Glutamatergic neuron (in vitro differentiated cells): ENCODE measurements at regions not wholly inside any gene's neighbourhood (a gene's known extent, or its start where the extent isn't known, plus 50 kb on each side); places are given as distances from the start of the nearest gene placed in this dataset.

Experiments
- DNase-seq: peaks from one replicate; pipeline ENCODE4 v3.0.0; 2022
- H3K27ac Mint-ChIP-seq: one replicate; pipeline ENCODE4 v1.8.0; 2020; ENCODE audit warnings: mild to moderate bottlenecking, mixed read lengths, inconsistent platforms; ENCODE audit not compliant: unreplicated experiment
- H3K27me3 Mint-ChIP-seq: one replicate; pipeline ENCODE4 v1.8.0; 2020; ENCODE audit warnings: mild to moderate bottlenecking, moderate library complexity, mixed read lengths, inconsistent platforms; ENCODE audit not compliant: unreplicated experiment
- H3K36me3 Mint-ChIP-seq: one replicate; pipeline ENCODE4 v1.8.0; 2020; ENCODE audit warnings: mild to moderate bottlenecking, mixed read lengths, inconsistent platforms; ENCODE audit not compliant: unreplicated experiment
- H3K4me1 Mint-ChIP-seq: one replicate; pipeline ENCODE4 v1.8.0; 2020; ENCODE audit warnings: mild to moderate bottlenecking, low read depth, mixed read lengths, inconsistent platforms; ENCODE audit not compliant: unreplicated experiment
- H3K4me3 Mint-ChIP-seq: one replicate; pipeline ENCODE4 v1.8.0; 2020; ENCODE audit warnings: mild to moderate bottlenecking, mixed read lengths, inconsistent platforms; ENCODE audit not compliant: unreplicated experiment
- H3K9me3 Mint-ChIP-seq: one replicate; pipeline ENCODE4 v1.8.0; 2020; ENCODE audit warnings: mild to moderate bottlenecking, moderate library complexity, mixed read lengths, inconsistent platforms; ENCODE audit not compliant: unreplicated experiment
- CTCF ChIP-seq: fragments of 200-600 bp; sonication (generic); IDR thresholded peaks from one replicate; pipeline ENCODE4 v1.5.0; 2021; ENCODE audit not compliant: partially characterized antibody, unreplicated experiment

DNA sequence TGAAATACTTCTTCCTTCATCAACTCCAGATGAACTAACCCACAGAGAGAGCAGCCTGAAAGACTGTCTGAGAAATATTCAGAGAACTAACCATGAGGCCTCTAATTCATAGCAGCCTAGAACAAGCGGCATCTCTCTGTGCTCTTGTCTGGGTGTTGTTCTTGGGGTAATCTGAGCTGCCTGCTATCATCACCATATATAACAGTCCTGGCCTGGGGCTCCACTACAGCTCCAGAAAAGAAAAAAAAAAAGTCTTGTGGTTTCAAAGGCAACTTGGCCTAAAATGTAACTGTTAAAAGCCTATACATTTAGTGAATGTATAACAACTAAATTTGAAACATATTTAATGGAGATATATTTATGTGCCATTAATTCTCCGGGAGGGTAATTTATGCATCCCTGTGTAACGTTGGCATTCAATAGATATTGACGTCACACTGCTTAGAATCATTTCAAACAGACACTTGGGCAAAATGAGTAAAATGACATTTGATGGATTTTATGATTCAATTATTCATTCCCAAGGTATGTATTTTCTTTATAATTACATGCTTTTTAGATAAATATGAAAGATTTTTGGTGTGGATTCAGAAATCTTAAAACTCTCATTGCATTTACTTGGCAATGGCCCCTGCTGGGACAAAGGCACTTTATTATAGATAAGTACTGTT, 294.3 kb downstream of the HRH4 start:
- Mint-ChIP-seq H3K36me3 (no peaks in the 10 kb centered on the region), H3K27ac (no peak overlapping the region), H3K27me3 (no peaks in the 10 kb centered on the region), H3K9me3 (peaks cover 2% of the 10 kb centered on the region), H3K4me3 (no peak overlapping the region), H3K4me1 (no peaks in the 10 kb centered on the region)
- no peak for DNase-seq
- TF ChIP-seq CTCF, result no peak

DNA sequence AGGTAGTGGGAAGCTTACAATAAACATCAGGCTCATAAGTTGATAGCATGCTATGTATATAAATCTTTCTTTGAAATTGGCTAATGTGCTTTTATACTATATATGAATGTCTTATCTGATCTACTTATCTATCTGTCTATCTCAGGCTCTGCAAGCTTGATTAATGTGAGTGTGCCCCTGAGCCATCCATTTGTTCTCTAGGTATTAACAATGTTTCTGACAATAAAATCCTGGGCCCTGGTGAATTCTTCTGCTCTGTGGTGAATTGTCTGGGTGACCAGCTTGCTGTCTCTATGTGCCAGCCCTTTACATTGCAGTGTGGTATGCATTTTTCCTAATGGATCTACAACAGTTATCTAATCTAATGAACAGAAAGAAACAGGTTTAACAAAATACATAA, 295.9 kb downstream of the HRH4 start:
- Mint-ChIP-seq H3K27ac (no peak overlapping the region), H3K4me3 (no peak overlapping the region), H3K4me1 (no peaks in the 10 kb centered on the region), H3K36me3 (peaks cover 3% of the 10 kb centered on the region), H3K9me3 (peaks cover 3% of the 10 kb centered on the region), H3K27me3 (no peaks in the 10 kb centered on the region)
- no peak for TF ChIP-seq CTCF
- DNase-seq, result no peak

DNA sequence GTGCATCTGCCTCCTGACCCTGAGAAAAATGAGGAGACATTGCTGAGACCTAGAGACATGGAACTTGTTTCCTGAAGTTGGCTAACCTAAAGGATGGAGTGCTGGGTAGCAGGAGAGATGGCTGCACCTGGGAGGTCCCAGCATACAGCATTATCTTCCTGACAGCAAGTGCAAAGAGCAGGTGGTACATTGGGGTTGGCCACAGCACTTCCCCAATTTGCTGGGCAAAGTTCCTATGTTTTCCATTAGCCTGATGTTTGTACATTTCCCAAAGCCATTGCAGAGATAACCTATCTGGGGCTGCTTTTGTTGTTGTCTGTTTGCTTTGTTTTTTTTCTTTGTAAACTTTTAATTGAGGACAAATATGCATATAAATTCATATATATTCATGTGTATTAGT, 296.7 kb downstream of the HRH4 start:
- TF ChIP-seq CTCF, result no peak
- no peak for DNase-seq
- H3K27me3 Mint-ChIP-seq, result no peaks in the 10 kb centered on the region
- no peaks in the 10 kb centered on the region for H3K4me1 Mint-ChIP-seq
- peaks cover 7% of the 10 kb centered on the region for H3K36me3 Mint-ChIP-seq
- peaks cover 5% of the 10 kb centered on the region for H3K9me3 Mint-ChIP-seq
- no peak overlapping the region for H3K4me3 Mint-ChIP-seq
- no peak overlapping the region for H3K27ac Mint-ChIP-seq

DNA sequence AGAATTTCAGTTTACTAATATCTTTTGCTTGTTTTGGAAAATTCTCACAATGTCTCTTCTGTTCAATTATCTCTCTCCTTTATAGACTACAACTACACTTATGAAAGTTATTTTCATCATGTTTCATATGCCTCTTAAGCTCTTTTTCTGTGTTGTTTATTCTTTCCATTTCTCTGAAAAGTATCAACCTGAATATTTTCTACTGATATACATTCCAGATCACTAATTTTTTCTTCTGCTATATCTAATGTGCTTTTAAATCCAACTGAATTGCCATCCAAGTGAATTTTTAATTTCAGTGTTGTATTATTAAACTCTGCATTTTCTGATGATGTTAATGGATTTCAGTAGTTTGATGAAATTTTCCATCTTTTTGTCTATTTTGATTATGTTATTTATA, 301.3 kb downstream of the HRH4 start:
- DNase-seq, result no peak
- TF ChIP-seq CTCF, result no peak
- Mint-ChIP-seq H3K27me3 (no peaks in the 10 kb centered on the region), H3K27ac (no peak overlapping the region), H3K4me1 (no peaks in the 10 kb centered on the region), H3K4me3 (no peak overlapping the region), H3K9me3 (peaks cover 5% of the 10 kb centered on the region), H3K36me3 (peaks cover 7% of the 10 kb centered on the region)

- no peak overlapping the region for H3K27ac Mint-ChIP-seq
- peaks cover 7% of the 10 kb centered on the region for H3K36me3 Mint-ChIP-seq
- no peak for DNase-seq
- H3K9me3 Mint-ChIP-seq, result peaks cover 5% of the 10 kb centered on the region
- no peak overlapping the region for H3K4me3 Mint-ChIP-seq
- no peaks in the 10 kb centered on the region for H3K4me1 Mint-ChIP-seq
- TF ChIP-seq CTCF, result no peak
- H3K27me3 Mint-ChIP-seq, result no peaks in the 10 kb centered on the region
Measured at GRCh38 chr18:24762511-24762910, 302.1 kb downstream of the HRH4 start.
